ENCODE measurements at regions not wholly inside any gene's neighbourhood (a gene's known extent, or its start where the extent isn't known, plus 50 kb on each side); places are given as distances from the start of the nearest gene placed in this dataset.

GRCh38 chr5:56620903-56621677 lies 194.3 kb upstream of the MAP3K1 start:
- no peak for DNase-seq

- no peak for DNase-seq
Observed at GRCh38 chr5:56617998-56618397, 197.4 kb upstream of the MAP3K1 start.

- DNase-seq: no peak
Observed at GRCh38 chr5:56616454-56617160, 198.7 kb upstream of the MAP3K1 start.

- peak; percentile 60 for DNase-seq
Observed at GRCh38 chr5:56615361-56616153, 199.8 kb upstream of the MAP3K1 start.

- no peak for DNase-seq
Observed at GRCh38 chr5:56612759-56613158, 202.6 kb upstream of the MAP3K1 start.

- DNase-seq: no peak
Observed at GRCh38 chr5:56612353-56612752, 203.0 kb upstream of the MAP3K1 start.

- DNase-seq: no peak
Observed at GRCh38 chr5:56610093-56610698, 205.2 kb upstream of the MAP3K1 start.

- DNase-seq: no peak
Observed at GRCh38 chr5:56608217-56608925, 207.0 kb upstream of the MAP3K1 start.

GRCh38 chr5:56607551-56607950 lies 207.8 kb upstream of the MAP3K1 start:
- DNase-seq: no peak

GRCh38 chr5:56607074-56607473 lies 208.3 kb upstream of the MAP3K1 start:
- DNase-seq: no peak

- no peak for DNase-seq
Observed at GRCh38 chr5:56606192-56606591, 209.2 kb upstream of the MAP3K1 start.

GRCh38 chr5:56605231-56605630 lies 210.1 kb upstream of the MAP3K1 start:
- DNase-seq: no peak

- DNase-seq: no peak
Observed at GRCh38 chr5:56601641-56602071, 213.7 kb upstream of the MAP3K1 start.

- DNase-seq: no peak
Observed at GRCh38 chr5:56598941-56599340, 216.4 kb upstream of the MAP3K1 start.

- DNase-seq: no peak
Observed at GRCh38 chr5:56596155-56596554, 219.2 kb upstream of the MAP3K1 start.

- no peak for DNase-seq
Observed at GRCh38 chr5:56595566-56595965, 219.8 kb upstream of the MAP3K1 start.

- no peak for DNase-seq
Observed at GRCh38 chr5:56594792-56595191, 220.6 kb upstream of the MAP3K1 start.

- DNase-seq: no peak
Observed at GRCh38 chr5:56591081-56591480, 224.3 kb upstream of the MAP3K1 start.

GRCh38 chr5:56589481-56589860 lies 225.9 kb upstream of the MAP3K1 start:
- DNase-seq: no peak

GRCh38 chr5:56588636-56589480 lies 226.5 kb upstream of the MAP3K1 start:
- DNase-seq: no peak

GRCh38 chr5:56588131-56588487 lies 227.2 kb upstream of the MAP3K1 start:
- no peak for DNase-seq

All from right kidney (tissue), 1 donor.